Activated T-cell treated with anti-CD3 and anti-CD28 coated beads, Interleukin-2, amount 50 U/mL, for 72 hours (primary cell): ENCODE measurements at regions not wholly inside any gene's neighbourhood (a gene's known extent, or its start where the extent isn't known, plus 50 kb on each side); places are given as distances from the start of the nearest gene placed in this dataset.

Experiments
- ATAC-seq, 2 donors: fragments of 150-1000 bp; cut with Tn5 transposase; replicated peaks in 1 of 2; 2 replicates each; pipeline ENCODE4 v1.10.0; 2021; ENCODE audit warnings: moderate library complexity in 2 of 2, mild to moderate bottlenecking in 1 of 2
- DNase-seq, 2 donors: peaks; one replicate each; pipeline ENCODE4 v3.0.0; 2021 to 2022; ENCODE audit warnings: mixed read lengths in 1 of 2
- H3K27ac Mint-ChIP-seq: one replicate; pipeline ENCODE4 v1.8.0; 2022; ENCODE audit warnings: mild to moderate bottlenecking, moderate library complexity, mixed read lengths
- H3K27me3 Mint-ChIP-seq: one replicate; pipeline ENCODE4 v1.8.0; 2022; ENCODE audit warnings: low read depth, mixed read lengths
- H3K36me3 Mint-ChIP-seq, 2 donors: one replicate each; pipeline ENCODE4 v1.8.0; 2022; ENCODE audit warnings: mixed read lengths in 2 of 2, mild to moderate bottlenecking in 1 of 2; ENCODE audit not compliant: insufficient read depth in 2 of 2
- H3K4me1 Mint-ChIP-seq: one replicate; pipeline ENCODE4 v1.8.0; 2022; ENCODE audit warnings: low read depth, mixed read lengths
- H3K4me3 Mint-ChIP-seq, 2 donors: one replicate each; pipeline ENCODE4 v1.8.0; 2022; ENCODE audit warnings: mild to moderate bottlenecking in 2 of 2, mixed read lengths in 2 of 2, moderate library complexity in 2 of 2
- H3K9me3 Mint-ChIP-seq, 2 donors: one replicate each; pipeline ENCODE4 v1.8.0; 2022; ENCODE audit warnings: mixed read lengths in 2 of 2

- no peaks in the 10 kb centered on the region for H3K36me3 Mint-ChIP-seq
- no peak overlapping the region for H3K4me3 Mint-ChIP-seq
- no peaks in the 10 kb centered on the region for H3K4me1 Mint-ChIP-seq
- DNase-seq = no peak
- peaks cover 0 to 3% of the 10 kb centered on the region in 2 donors for H3K9me3 Mint-ChIP-seq
- H3K27ac Mint-ChIP-seq = no peak overlapping the region
- H3K27me3 Mint-ChIP-seq = no peaks in the 10 kb centered on the region
- ATAC-seq = no peak
Measured at GRCh38 chr14:86712727-86713126, 1182.8 kb downstream of the FLRT2 start.

- ATAC-seq (no peak), DNase-seq (no peak)
- Mint-ChIP-seq H3K4me1 (no peaks in the 10 kb centered on the region), H3K4me3 (no peak overlapping the region), H3K36me3 (no peaks in the 10 kb centered on the region), H3K9me3 (peaks cover 0 to 3% of the 10 kb centered on the region in 2 donors), H3K27ac (no peak overlapping the region), H3K27me3 (no peaks in the 10 kb centered on the region)
Measured at GRCh38 chr14:86712176-86712575, 1182.2 kb downstream of the FLRT2 start.

DNA sequence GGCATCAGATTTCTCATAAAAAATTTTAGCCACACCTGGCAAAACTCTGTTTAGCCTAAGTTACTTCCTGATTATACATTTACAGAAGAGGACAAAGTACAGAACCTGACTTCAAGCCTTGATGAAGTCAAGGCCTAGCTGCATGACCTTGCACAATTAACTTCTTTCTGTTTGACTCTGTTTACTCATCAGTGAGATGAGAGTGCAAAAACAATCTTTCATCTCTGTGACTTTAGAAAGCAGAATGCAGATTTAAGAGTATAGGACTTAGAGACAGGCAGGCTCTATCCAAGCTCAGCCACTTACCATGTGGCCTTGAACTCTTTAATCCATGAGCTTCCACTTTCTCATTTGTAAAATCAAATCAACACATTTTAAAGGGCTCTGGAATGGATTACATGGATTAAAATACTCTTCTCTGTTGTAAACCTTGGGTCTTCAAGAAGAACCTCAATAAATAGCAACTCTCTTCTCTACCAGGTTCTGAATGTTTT is 1178.9 kb downstream of the FLRT2 start:
- DNase-seq (no peak), ATAC-seq (no peak)
- no peaks in the 10 kb centered on the region for H3K27me3 Mint-ChIP-seq
- no peak overlapping the region for H3K4me3 Mint-ChIP-seq
- no peaks in the 10 kb centered on the region for H3K4me1 Mint-ChIP-seq
- no peaks in the 10 kb centered on the region for H3K36me3 Mint-ChIP-seq
- H3K27ac Mint-ChIP-seq = no peak overlapping the region
- peaks cover 0 to 2% of the 10 kb centered on the region in 2 donors for H3K9me3 Mint-ChIP-seq

GRCh38 chr14:86707071-86707470 is 1177.1 kb downstream of the FLRT2 start:
- Mint-ChIP-seq H3K36me3 (no peaks in the 10 kb centered on the region), H3K27me3 (no peaks in the 10 kb centered on the region), H3K9me3 (peaks cover 0 to 4% of the 10 kb centered on the region in 2 donors), H3K4me1 (no peaks in the 10 kb centered on the region), H3K4me3 (no peak overlapping the region), H3K27ac (no peak overlapping the region)
- DNase-seq (no peak), ATAC-seq (no peak)

- DNase-seq (no peak), ATAC-seq (no peak)
- Mint-ChIP-seq H3K36me3 (no peaks in the 10 kb centered on the region), H3K27me3 (no peaks in the 10 kb centered on the region), H3K27ac (no peak overlapping the region), H3K9me3 (peaks cover 2 to 5% of the 10 kb centered on the region in 2 donors), H3K4me3 (no peak overlapping the region), H3K4me1 (no peaks in the 10 kb centered on the region)
Measured at GRCh38 chr14:86683561-86683960, 1153.6 kb downstream of the FLRT2 start.

GRCh38 chr14:86675059-86675458 is 1145.1 kb downstream of the FLRT2 start:
- H3K4me3 Mint-ChIP-seq = no peak overlapping the region
- H3K4me1 Mint-ChIP-seq = no peaks in the 10 kb centered on the region
- no peaks in the 10 kb centered on the region for H3K36me3 Mint-ChIP-seq
- DNase-seq = no peak
- peaks cover 5 to 6% of the 10 kb centered on the region in 2 donors for H3K9me3 Mint-ChIP-seq
- H3K27ac Mint-ChIP-seq = no peak overlapping the region
- no peak for ATAC-seq
- no peaks in the 10 kb centered on the region for H3K27me3 Mint-ChIP-seq

GRCh38 chr14:86673523-86673969 is 1143.6 kb downstream of the FLRT2 start:
- Mint-ChIP-seq H3K27me3 (no peaks in the 10 kb centered on the region), H3K9me3 (peaks cover 5 to 6% of the 10 kb centered on the region in 2 donors), H3K4me3 (no peak overlapping the region), H3K36me3 (no peaks in the 10 kb centered on the region), H3K4me1 (no peaks in the 10 kb centered on the region), H3K27ac (no peak overlapping the region)
- no peak for ATAC-seq
- DNase-seq = no peak

DNA sequence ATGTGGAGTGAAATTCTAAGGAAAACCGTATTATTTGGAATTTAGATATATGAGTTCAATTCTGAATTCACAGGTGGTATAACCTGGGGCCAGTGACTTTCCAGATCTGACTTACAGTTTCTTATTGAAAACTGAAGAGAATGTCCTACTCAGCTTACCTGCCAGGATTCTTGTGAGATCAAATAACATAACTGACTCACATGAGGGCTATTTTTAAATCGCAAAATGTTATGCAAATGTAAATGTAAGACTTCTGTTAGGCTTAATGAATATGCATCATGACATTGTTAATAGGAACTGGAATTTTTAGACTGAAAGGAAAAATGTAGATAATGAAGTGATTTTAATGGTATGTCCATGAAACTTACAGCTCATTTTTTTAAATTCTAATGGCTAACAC is 1142.1 kb downstream of the FLRT2 start:
- no peak overlapping the region for H3K27ac Mint-ChIP-seq
- H3K9me3 Mint-ChIP-seq = peaks cover 6 to 8% of the 10 kb centered on the region in 2 donors
- no peaks in the 10 kb centered on the region for H3K36me3 Mint-ChIP-seq

GRCh38 chr14:86665975-86666374 is 1136.0 kb downstream of the FLRT2 start:
- ATAC-seq (no peak), DNase-seq (no peak)
- Mint-ChIP-seq H3K27me3 (no peaks in the 10 kb centered on the region), H3K36me3 (no peaks in the 10 kb centered on the region), H3K27ac (no peak overlapping the region), H3K9me3 (peaks cover 4 to 8% of the 10 kb centered on the region in 2 donors), H3K4me1 (no peaks in the 10 kb centered on the region), H3K4me3 (no peak overlapping the region)

More for the DNA sequence above, 1142.1 kb downstream of the FLRT2 start:
- DNase-seq (no peak), ATAC-seq (no peak)
- Mint-ChIP-seq H3K4me1 (no peaks in the 10 kb centered on the region), H3K4me3 (no peak overlapping the region), H3K27me3 (no peaks in the 10 kb centered on the region)

DNA sequence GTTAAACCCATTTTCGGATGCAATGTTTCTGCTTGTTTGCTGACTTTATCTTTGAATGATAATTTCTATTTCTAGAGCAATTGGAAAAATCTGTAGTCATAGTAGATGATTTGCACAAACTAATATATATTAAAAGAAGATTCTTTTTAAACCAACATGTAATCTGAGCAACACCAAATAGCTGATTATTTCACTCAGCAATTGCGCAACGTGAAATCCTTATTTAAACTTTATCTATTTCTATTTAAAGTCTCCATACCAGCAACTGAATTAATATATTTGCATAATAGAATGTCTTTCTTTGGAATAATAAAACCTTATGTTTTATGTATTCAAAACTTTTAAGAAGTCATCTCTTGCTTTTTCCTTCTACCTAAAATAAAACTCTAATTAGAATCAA is 1132.4 kb downstream of the FLRT2 start:
- no peaks in the 10 kb centered on the region for H3K27me3 Mint-ChIP-seq
- no peak overlapping the region for H3K27ac Mint-ChIP-seq
- no peaks in the 10 kb centered on the region for H3K4me1 Mint-ChIP-seq
- ATAC-seq = no peak
- no peak overlapping the region for H3K4me3 Mint-ChIP-seq
- no peak for DNase-seq
- no peaks in the 10 kb centered on the region for H3K36me3 Mint-ChIP-seq
- peaks cover 7 to 8% of the 10 kb centered on the region in 2 donors for H3K9me3 Mint-ChIP-seq

GRCh38 chr14:86654558-86655184 is 1124.7 kb downstream of the FLRT2 start:
- no peak for ATAC-seq
- Mint-ChIP-seq H3K27ac (no peak overlapping the region), H3K9me3 (peaks cover 0 to 8% of the 10 kb centered on the region in 2 donors), H3K4me1 (no peaks in the 10 kb centered on the region), H3K27me3 (no peaks in the 10 kb centered on the region), H3K4me3 (no peak overlapping the region), H3K36me3 (no peaks in the 10 kb centered on the region)
- DNase-seq = peak; percentile 21 to 35

DNA sequence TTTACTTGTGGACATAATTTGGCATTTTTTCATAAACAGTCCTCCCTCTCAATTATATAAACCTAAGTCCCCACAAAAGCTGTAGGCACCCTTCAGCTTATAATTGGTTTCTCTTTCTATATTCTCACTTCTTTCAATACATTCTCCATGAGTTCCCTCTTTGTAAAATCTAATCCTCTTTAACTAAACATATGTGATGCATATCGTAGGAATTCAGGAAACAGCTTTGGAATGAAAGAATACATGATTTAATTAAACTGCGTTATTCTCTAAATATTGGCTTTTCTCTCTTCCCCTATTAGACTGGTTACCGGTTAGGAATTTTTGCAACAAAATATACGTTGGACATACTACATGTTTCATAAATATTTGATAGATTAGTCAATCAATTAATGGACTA is 1122.6 kb downstream of the FLRT2 start:
- DNase-seq = no peak
- no peak for ATAC-seq
- H3K27ac Mint-ChIP-seq = no peak overlapping the region
- no peaks in the 10 kb centered on the region for H3K27me3 Mint-ChIP-seq
- peaks cover 0 to 9% of the 10 kb centered on the region in 2 donors for H3K9me3 Mint-ChIP-seq
- no peaks in the 10 kb centered on the region for H3K36me3 Mint-ChIP-seq
- H3K4me1 Mint-ChIP-seq = no peaks in the 10 kb centered on the region
- H3K4me3 Mint-ChIP-seq = no peak overlapping the region

DNA sequence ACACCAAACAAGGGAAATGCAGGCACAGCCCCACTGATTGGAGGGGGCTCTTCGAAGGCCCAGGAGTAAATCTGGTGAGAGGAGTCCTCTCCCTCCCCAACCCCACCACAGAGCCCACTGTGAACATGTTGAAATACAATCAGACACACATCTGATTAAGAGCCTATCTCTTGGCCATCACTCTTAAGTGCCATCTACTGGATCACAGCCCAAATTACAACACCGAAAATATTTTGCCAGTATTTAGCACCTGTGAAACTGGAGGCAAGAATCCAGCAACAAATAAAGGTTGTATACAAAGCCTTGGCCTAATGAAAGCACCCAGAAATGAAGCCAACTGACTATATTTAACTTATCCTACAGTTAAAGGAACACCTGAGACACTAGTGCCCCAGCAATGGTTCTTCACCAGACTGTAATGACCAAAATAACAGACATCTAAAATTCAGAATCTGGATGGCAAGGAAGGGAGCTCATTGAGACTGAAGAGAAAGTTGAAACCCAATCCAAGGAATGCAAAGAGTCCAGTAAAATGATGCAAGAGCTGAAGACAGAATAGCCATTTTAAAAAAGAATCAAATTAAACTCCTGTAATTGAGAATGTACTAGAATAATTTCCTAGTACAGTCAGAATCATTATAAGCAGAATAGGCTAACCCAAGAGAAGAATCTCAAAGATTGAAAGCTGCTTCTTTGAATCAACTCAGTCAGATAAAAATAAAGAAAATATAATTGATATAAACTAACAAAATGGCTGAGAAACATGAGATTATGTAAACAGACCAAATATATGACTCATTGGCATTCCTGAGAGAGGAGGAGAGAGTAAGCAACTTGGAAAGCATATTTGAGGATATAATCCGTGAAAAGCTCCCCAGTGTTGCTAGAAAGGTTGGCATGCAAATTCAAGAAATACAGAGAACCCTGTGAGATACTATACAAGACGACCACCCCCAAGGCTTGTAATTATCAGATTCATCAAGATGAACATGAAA is 1117.0 kb downstream of the FLRT2 start:
- no peak for DNase-seq
- Mint-ChIP-seq H3K27me3 (no peaks in the 10 kb centered on the region), H3K27ac (no peak overlapping the region), H3K36me3 (no peaks in the 10 kb centered on the region), H3K4me3 (no peak overlapping the region), H3K9me3 (peaks cover 0 to 8% of the 10 kb centered on the region in 2 donors), H3K4me1 (no peaks in the 10 kb centered on the region)
- ATAC-seq = no peak
